Glutamatergic neuron (in vitro differentiated cells): ENCODE measurements at regions not wholly inside any gene's neighbourhood (a gene's known extent, or its start where the extent isn't known, plus 50 kb on each side); places are given as distances from the start of the nearest gene placed in this dataset.

Experiments
- DNase-seq: peaks from one replicate; pipeline ENCODE4 v3.0.0; 2022
- H3K27ac Mint-ChIP-seq: one replicate; pipeline ENCODE4 v1.8.0; 2020; ENCODE audit warnings: mild to moderate bottlenecking, mixed read lengths, inconsistent platforms; ENCODE audit not compliant: unreplicated experiment
- H3K27me3 Mint-ChIP-seq: one replicate; pipeline ENCODE4 v1.8.0; 2020; ENCODE audit warnings: mild to moderate bottlenecking, moderate library complexity, mixed read lengths, inconsistent platforms; ENCODE audit not compliant: unreplicated experiment
- H3K36me3 Mint-ChIP-seq: one replicate; pipeline ENCODE4 v1.8.0; 2020; ENCODE audit warnings: mild to moderate bottlenecking, mixed read lengths, inconsistent platforms; ENCODE audit not compliant: unreplicated experiment
- H3K4me1 Mint-ChIP-seq: one replicate; pipeline ENCODE4 v1.8.0; 2020; ENCODE audit warnings: mild to moderate bottlenecking, low read depth, mixed read lengths, inconsistent platforms; ENCODE audit not compliant: unreplicated experiment
- H3K4me3 Mint-ChIP-seq: one replicate; pipeline ENCODE4 v1.8.0; 2020; ENCODE audit warnings: mild to moderate bottlenecking, mixed read lengths, inconsistent platforms; ENCODE audit not compliant: unreplicated experiment
- H3K9me3 Mint-ChIP-seq: one replicate; pipeline ENCODE4 v1.8.0; 2020; ENCODE audit warnings: mild to moderate bottlenecking, moderate library complexity, mixed read lengths, inconsistent platforms; ENCODE audit not compliant: unreplicated experiment
- CTCF ChIP-seq: fragments of 200-600 bp; sonication (generic); IDR thresholded peaks from one replicate; pipeline ENCODE4 v1.5.0; 2021; ENCODE audit not compliant: partially characterized antibody, unreplicated experiment

- H3K27me3 Mint-ChIP-seq: no peaks in the 10 kb centered on the region
- no peaks in the 10 kb centered on the region for H3K9me3 Mint-ChIP-seq
- H3K4me1 Mint-ChIP-seq: no peaks in the 10 kb centered on the region
- no peaks in the 10 kb centered on the region for H3K36me3 Mint-ChIP-seq
- DNase-seq: no peak
- no peak overlapping the region for H3K4me3 Mint-ChIP-seq
- TF ChIP-seq CTCF: no peak
- H3K27ac Mint-ChIP-seq: no peak overlapping the region
Measured at GRCh38 chr4:181687116-181687515, 556.1 kb upstream of the TENM3 start.

GRCh38 chr4:181688432-181688831, 554.8 kb upstream of the TENM3 start:
- no peaks in the 10 kb centered on the region for H3K36me3 Mint-ChIP-seq
- H3K4me1 Mint-ChIP-seq: no peaks in the 10 kb centered on the region
- no peak overlapping the region for H3K4me3 Mint-ChIP-seq
- no peak for TF ChIP-seq CTCF
- H3K27me3 Mint-ChIP-seq: no peaks in the 10 kb centered on the region
- DNase-seq: no peak
- H3K9me3 Mint-ChIP-seq: no peaks in the 10 kb centered on the region
- H3K27ac Mint-ChIP-seq: no peak overlapping the region

GRCh38 chr4:181688872-181689271, 554.3 kb upstream of the TENM3 start:
- Mint-ChIP-seq H3K27me3 (no peaks in the 10 kb centered on the region), H3K36me3 (no peaks in the 10 kb centered on the region), H3K4me3 (no peak overlapping the region), H3K27ac (no peak overlapping the region), H3K4me1 (no peaks in the 10 kb centered on the region), H3K9me3 (no peaks in the 10 kb centered on the region)
- no peak for DNase-seq
- TF ChIP-seq CTCF: no peak

- no peak for TF ChIP-seq CTCF
Measured at GRCh38 chr4:181690498-181690897, 552.7 kb upstream of the TENM3 start.

GRCh38 chr4:181692965-181693364, 550.2 kb upstream of the TENM3 start:
- Mint-ChIP-seq H3K4me1 (no peaks in the 10 kb centered on the region), H3K27ac (no peak overlapping the region), H3K36me3 (no peaks in the 10 kb centered on the region), H3K9me3 (no peaks in the 10 kb centered on the region), H3K27me3 (no peaks in the 10 kb centered on the region), H3K4me3 (no peak overlapping the region)
- no peak for TF ChIP-seq CTCF
- no peak for DNase-seq

More at GRCh38 chr4:181690498-181690897, 552.7 kb upstream of the TENM3 start:
- no peaks in the 10 kb centered on the region for H3K27me3 Mint-ChIP-seq
- no peak overlapping the region for H3K27ac Mint-ChIP-seq
- H3K36me3 Mint-ChIP-seq: no peaks in the 10 kb centered on the region
- DNase-seq: no peak
- no peaks in the 10 kb centered on the region for H3K9me3 Mint-ChIP-seq
- H3K4me3 Mint-ChIP-seq: no peak overlapping the region
- no peaks in the 10 kb centered on the region for H3K4me1 Mint-ChIP-seq
